ENCODE measurements at regions not wholly inside any gene's neighbourhood (a gene's known extent, or its start where the extent isn't known, plus 50 kb on each side); places are given as distances from the start of the nearest gene placed in this dataset.

- Histone ChIP-seq H3K27me3 (ENCODE audit: control insufficient read depth, insufficient read depth, low read length) (peaks cover 5% of the 10 kb centered on the region; the same call in 1 of the 2 replicates), H3K4me1 (ENCODE audit: control insufficient read depth, insufficient read depth, low read length) (no peaks in the 10 kb centered on the region), H3K36me3 (ENCODE audit: control insufficient read depth, insufficient read depth, low read length) (no peaks in the 10 kb centered on the region), H3K9me3 (ENCODE audit: control insufficient read depth, insufficient read depth, low read length) (no peaks in the 10 kb centered on the region), H3K79me1 (ENCODE audit: low read depth in 1 of 2, low read length in 2 of 2) (no peaks in the 10 kb centered on the region), H4K5ac (ENCODE audit: low read depth, low read length) (no peak overlapping the region), H4K8ac (ENCODE audit: low read depth in 2 of 2, low read length in 2 of 2) (no peak overlapping the region), H3K27ac (ENCODE audit: insufficient read depth, low read length) (no peak overlapping the region), H3K18ac (ENCODE audit: low read depth, low read length) (no peak overlapping the region), H2AK5ac (ENCODE audit: low read depth, low read length) (no peak overlapping the region), H3K23ac (ENCODE audit: low read depth, low read length) (no peak overlapping the region), H2BK15ac (ENCODE audit: low read depth, low read length) (no peak overlapping the region), H2BK5ac (ENCODE audit: low read depth, low read length, poor library complexity, severe bottlenecking) (no peak overlapping the region), H3K9ac (ENCODE audit: low read depth, low read length) (no peak overlapping the region), H3K56ac (ENCODE audit: extremely low read depth, insufficient read depth, low read length) (no peak overlapping the region), H4K20me1 (ENCODE audit: insufficient read depth, low read length) (no peaks in the 10 kb centered on the region), H3K4ac (ENCODE audit: low read depth, low read length) (no peak overlapping the region), H3K9me1 (ENCODE audit: insufficient read depth, low read length) (no peaks in the 10 kb centered on the region), H4K91ac (ENCODE audit: insufficient read depth, low read depth, low read length) (no peak overlapping the region), H3K4me2 (ENCODE audit: low read depth, low read length) (no peak overlapping the region), H3K4me3 (ENCODE audit: insufficient read depth, low read depth, low read length) (no peak overlapping the region), H2BK120ac (ENCODE audit: low read depth, low read length) (no peak overlapping the region), H3K14ac (replicated peaks; ENCODE audit: low read depth, low read length) (no peak overlapping the region), H2AK9ac (replicated peaks; ENCODE audit: low read depth, low read length, poor library complexity) (no peak overlapping the region), H2BK20ac (ENCODE audit: low read depth, low read length) (no peak overlapping the region), H2AFZ (replicated peaks; ENCODE audit: low read length, poor library complexity) (no peak overlapping the region)
- WGBS, 2 experiments (ENCODE audit: extremely low coverage in 2 of 2, insufficient read length in 1 of 2), result 60% methylated on average over 1 of the region's 1 CpG; no CpG with 5 or more reads in 1 of the 2 experiments
- no peak for DNase-seq
- in situ Hi-C loops (cut with MboI; ENCODE audit: low sequenced_read_pairs), result no loop called here
- intact Hi-C loops (cut with micrococcal nuclease), result loop anchor here (5.0 kb wide), 1 partner anchor 46 kb away; no protein-coding TSS in a partner anchor
- POLR2A ChIA-PET (ENCODE audit: unreplicated experiment), result no interaction called here
- CTCF ChIA-PET, result no interaction called here
- no TSS peak for BruUV-seq (replicated peaks)
- dilution Hi-C loops (cut with HindIII; ENCODE audit: low sequenced_read_pairs, unreplicated experiment), result no loop called here
- ATAC-seq (ENCODE audit: low read depth), result no peak
- TF ChIP-seq CEBPB (IDR thresholded peaks at IDR 0.05; ENCODE audit: low read depth, low read length), result no peak
- no peak for TF ChIP-seq CTCF (conservative IDR thresholded peaks at IDR 0.05; ENCODE audit: low read depth, low read length)
Measured at GRCh38 chr14:30798516-30798915, 75.8 kb upstream of the COCH start.

Measured in IMR-90 (cell line).